IPS-18a (cell line): ENCODE measurements at regions not wholly inside any gene's neighbourhood (a gene's known extent, or its start where the extent isn't known, plus 50 kb on each side); places are given as distances from the start of the nearest gene placed in this dataset.

Experiments
- H3K27ac ChIP-seq: one replicate; pipeline ENCODE4 v1.5.1; 2013; ENCODE audit warnings: low read length
- H3K27me3 ChIP-seq: one replicate; pipeline ENCODE4 v1.6.1; 2013; ENCODE audit warnings: mild to moderate bottlenecking, low read length; ENCODE audit not compliant: control insufficient read depth, insufficient read depth
- H3K36me3 ChIP-seq: one replicate; pipeline ENCODE4 v1.6.1; 2013; ENCODE audit warnings: low read depth, low read length; ENCODE audit not compliant: control insufficient read depth
- H3K4me1 ChIP-seq: one replicate; pipeline ENCODE4 v1.6.1; 2013; ENCODE audit warnings: low read depth, low read length; ENCODE audit not compliant: control insufficient read depth
- H3K4me3 ChIP-seq: one replicate; pipeline ENCODE4 v1.5.1; 2013; ENCODE audit warnings: low read length
- H3K9ac ChIP-seq: one replicate; pipeline ENCODE4 v1.6.1; 2013; ENCODE audit warnings: mild to moderate bottlenecking, low read length, moderate library complexity
- H3K9me3 ChIP-seq: one replicate; pipeline ENCODE4 v1.6.1; 2013; ENCODE audit warnings: low read depth, low read length; ENCODE audit not compliant: control insufficient read depth

GRCh38 chr20:61170496-61171320 lies 81.4 kb upstream of the CDH4 start:
- Histone ChIP-seq H3K4me3 (no peak overlapping the region), H3K27me3 (peaks cover 7% of the 10 kb centered on the region), H3K9me3 (no peaks in the 10 kb centered on the region)

DNA sequence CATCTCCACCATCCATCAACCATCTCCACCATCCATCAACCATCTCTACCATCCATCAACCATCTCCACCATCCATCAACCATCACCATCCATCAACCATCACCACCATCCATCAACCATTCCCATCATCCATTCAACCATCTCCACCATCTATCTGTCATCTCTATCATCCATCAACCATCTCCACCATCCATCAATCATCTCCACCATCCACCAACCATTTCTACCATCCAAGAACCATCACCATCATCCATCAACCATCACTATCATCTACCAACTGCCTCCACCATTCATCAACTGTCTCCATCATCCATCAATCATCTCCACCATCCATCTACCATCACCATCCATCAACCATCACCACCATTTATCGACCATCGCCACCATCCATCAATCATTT lies 78.8 kb upstream of the CDH4 start:
- H3K9me3 ChIP-seq = no peaks in the 10 kb centered on the region
- no peak overlapping the region for H3K9ac ChIP-seq
- peaks cover 22% of the 10 kb centered on the region for H3K27me3 ChIP-seq
- H3K4me1 ChIP-seq = peaks cover 11% of the 10 kb centered on the region
- H3K4me3 ChIP-seq = no peak overlapping the region
- H3K27ac ChIP-seq = no peak overlapping the region
- H3K36me3 ChIP-seq = no peaks in the 10 kb centered on the region

More at GRCh38 chr20:61170496-61171320, 81.4 kb upstream of the CDH4 start:
- H3K36me3 ChIP-seq = no peaks in the 10 kb centered on the region
- no peak overlapping the region for H3K9ac ChIP-seq
- peaks cover 11% of the 10 kb centered on the region for H3K4me1 ChIP-seq
- no peak overlapping the region for H3K27ac ChIP-seq

GRCh38 chr20:61173961-61174725 lies 77.9 kb upstream of the CDH4 start:
- H3K4me1 ChIP-seq = peaks cover 11% of the 10 kb centered on the region
- no peaks in the 10 kb centered on the region for H3K9me3 ChIP-seq
- no peaks in the 10 kb centered on the region for H3K36me3 ChIP-seq
- H3K9ac ChIP-seq = no peak overlapping the region
- peaks cover 26% of the 10 kb centered on the region for H3K27me3 ChIP-seq
- no peak overlapping the region for H3K4me3 ChIP-seq
- H3K27ac ChIP-seq = no peak overlapping the region

DNA sequence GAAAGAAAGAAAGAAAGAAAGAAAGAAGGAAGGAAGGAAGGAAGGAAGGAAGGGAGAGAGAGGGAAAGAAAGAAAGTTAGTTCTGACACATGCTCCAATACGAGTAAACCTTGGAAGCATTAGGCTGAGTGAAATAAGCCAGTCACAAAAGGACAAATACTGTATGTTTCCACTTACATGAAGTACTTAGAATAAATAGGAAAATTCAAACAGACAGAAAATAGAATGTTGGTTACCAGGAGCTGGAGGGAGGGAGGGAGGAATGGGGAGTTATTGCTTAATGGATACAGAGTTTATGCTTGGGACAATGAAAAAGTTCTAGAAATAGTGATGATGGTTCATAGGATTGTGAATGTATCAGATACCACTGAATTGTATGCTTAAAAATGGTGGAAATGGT lies 75.2 kb upstream of the CDH4 start:
- no peak overlapping the region for H3K9ac ChIP-seq
- peaks cover 29% of the 10 kb centered on the region for H3K27me3 ChIP-seq
- H3K4me3 ChIP-seq = no peak overlapping the region
- no peaks in the 10 kb centered on the region for H3K36me3 ChIP-seq
- H3K9me3 ChIP-seq = no peaks in the 10 kb centered on the region
- no peaks in the 10 kb centered on the region for H3K4me1 ChIP-seq
- H3K27ac ChIP-seq = no peak overlapping the region

DNA sequence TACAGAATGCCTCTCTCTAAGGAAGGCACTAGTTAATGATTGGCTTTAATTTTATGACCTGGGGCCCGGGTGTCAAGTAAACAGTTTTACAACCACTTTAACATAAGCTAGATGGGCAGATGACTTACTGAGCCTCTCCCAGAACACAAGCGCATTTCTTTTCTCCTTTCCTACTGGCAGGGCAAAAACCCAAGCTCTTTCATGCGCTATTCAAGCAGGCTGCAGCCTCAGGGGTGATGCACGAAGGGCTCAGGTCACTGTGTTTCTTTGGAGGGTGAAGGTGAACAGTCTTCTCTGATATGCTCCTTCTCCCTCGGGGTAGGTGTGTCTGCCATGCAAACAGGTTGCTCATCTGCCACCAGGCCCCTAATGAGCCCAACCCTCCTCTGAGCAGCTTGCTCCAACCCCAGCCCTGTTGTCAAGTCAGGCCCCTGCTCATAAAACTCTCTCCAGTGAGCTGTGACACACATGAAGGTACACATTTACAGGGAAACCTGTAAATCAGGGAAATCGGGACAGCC lies 73.5 kb upstream of the CDH4 start:
- no peak overlapping the region for H3K27ac ChIP-seq
- H3K27me3 ChIP-seq = peaks cover 29% of the 10 kb centered on the region
- no peak overlapping the region for H3K4me3 ChIP-seq
- H3K4me1 ChIP-seq = no peaks in the 10 kb centered on the region
- H3K9me3 ChIP-seq = no peaks in the 10 kb centered on the region
- H3K36me3 ChIP-seq = no peaks in the 10 kb centered on the region
- no peak overlapping the region for H3K9ac ChIP-seq

DNA sequence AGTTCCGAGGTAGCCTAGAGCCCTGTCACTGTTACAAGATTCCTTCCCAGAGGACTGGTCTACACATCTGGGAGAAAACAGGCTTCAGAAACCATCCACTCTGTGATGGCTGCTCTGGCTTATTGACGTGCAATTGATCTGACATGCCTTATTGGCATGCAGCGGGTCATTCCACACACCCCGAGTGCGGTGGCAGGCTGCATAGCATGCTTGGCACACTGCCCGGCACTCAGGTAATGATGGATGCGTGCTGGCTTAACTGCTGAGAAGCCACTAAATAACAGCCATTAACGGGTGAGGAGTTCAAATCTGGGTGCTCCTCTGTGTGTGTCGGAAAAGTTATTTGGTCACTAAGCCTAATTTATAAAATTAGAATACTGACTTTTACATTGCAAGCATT lies 67.9 kb upstream of the CDH4 start:
- no peak overlapping the region for H3K4me3 ChIP-seq
- H3K27me3 ChIP-seq = peaks cover 21% of the 10 kb centered on the region
- no peaks in the 10 kb centered on the region for H3K4me1 ChIP-seq
- no peaks in the 10 kb centered on the region for H3K36me3 ChIP-seq
- no peak overlapping the region for H3K27ac ChIP-seq
- no peaks in the 10 kb centered on the region for H3K9me3 ChIP-seq
- no peak overlapping the region for H3K9ac ChIP-seq

GRCh38 chr20:61185181-61185580 lies 66.9 kb upstream of the CDH4 start:
- Histone ChIP-seq H3K27ac (no peak overlapping the region), H3K9ac (no peak overlapping the region), H3K36me3 (no peaks in the 10 kb centered on the region), H3K9me3 (no peaks in the 10 kb centered on the region), H3K27me3 (peaks cover 18% of the 10 kb centered on the region), H3K4me3 (no peak overlapping the region), H3K4me1 (no peaks in the 10 kb centered on the region)

DNA sequence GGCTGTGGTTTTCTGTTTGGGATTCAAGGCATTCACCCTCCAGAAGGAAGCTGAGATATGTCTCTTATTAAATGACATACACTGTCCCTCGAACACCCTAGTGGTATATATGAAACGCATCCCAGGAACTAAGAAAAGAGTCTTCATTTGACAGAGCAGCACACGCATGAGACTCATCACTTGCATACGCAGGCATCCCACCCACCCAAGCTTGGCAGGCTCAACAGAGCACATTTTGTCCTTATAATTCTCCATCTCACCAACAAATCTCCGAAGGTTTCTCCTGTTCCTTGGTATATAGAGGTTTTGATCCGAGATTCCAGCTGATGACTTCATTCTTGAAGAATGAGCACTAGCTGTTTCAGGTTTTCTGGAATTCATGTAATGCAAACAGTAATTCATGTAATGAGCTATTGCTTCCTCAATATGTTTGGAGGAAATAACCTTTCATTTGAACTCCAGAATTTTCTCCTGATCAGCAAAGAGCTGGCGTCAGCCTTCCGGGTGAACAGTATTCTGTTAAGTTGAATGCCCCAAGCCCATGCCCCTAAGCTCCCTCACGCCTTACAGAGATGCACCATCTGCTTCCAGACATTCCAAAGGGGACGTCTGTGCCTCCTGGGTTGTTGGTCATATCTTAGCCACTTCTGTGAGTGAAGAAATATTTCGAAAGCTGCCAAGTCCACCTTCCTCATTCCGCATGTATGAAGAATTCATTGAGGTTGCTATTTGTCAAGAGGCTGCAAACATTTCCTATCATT lies 66.0 kb upstream of the CDH4 start:
- no peak overlapping the region for H3K27ac ChIP-seq
- H3K4me3 ChIP-seq = no peak overlapping the region
- H3K4me1 ChIP-seq = peaks cover under 1% of the 10 kb centered on the region
- no peak overlapping the region for H3K9ac ChIP-seq
- no peaks in the 10 kb centered on the region for H3K9me3 ChIP-seq
- no peaks in the 10 kb centered on the region for H3K36me3 ChIP-seq
- H3K27me3 ChIP-seq = peaks cover 18% of the 10 kb centered on the region

GRCh38 chr20:61186771-61187472 lies 65.1 kb upstream of the CDH4 start:
- H3K9ac ChIP-seq = no peak overlapping the region
- H3K27me3 ChIP-seq = peaks cover 18% of the 10 kb centered on the region
- no peak overlapping the region for H3K27ac ChIP-seq
- no peaks in the 10 kb centered on the region for H3K36me3 ChIP-seq
- no peaks in the 10 kb centered on the region for H3K9me3 ChIP-seq
- H3K4me1 ChIP-seq = peaks cover 4% of the 10 kb centered on the region
- H3K4me3 ChIP-seq = no peak overlapping the region

DNA sequence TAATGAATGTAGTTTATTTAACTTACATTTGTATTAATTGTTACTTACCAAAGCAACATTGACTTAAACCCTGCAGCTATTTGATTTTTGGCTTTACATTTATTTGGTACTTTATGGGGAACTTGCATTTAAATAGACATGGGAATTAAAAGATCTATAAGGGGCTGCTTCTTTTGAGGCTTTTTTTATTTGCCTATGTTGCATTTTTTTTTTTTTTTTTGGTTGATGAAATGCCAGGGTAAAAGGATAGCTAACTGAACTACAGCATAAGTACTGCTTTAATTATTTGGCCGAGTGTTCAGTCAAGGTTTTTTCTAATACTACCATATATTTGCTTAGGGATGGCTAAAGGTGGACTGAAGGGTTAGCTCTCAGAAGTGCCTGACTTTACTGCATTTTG lies 62.5 kb upstream of the CDH4 start:
- Histone ChIP-seq H3K4me1 (peaks cover 10% of the 10 kb centered on the region), H3K9ac (no peak overlapping the region), H3K27me3 (peaks cover 18% of the 10 kb centered on the region), H3K4me3 (no peak overlapping the region), H3K9me3 (no peaks in the 10 kb centered on the region), H3K36me3 (no peaks in the 10 kb centered on the region), H3K27ac (no peak overlapping the region)

DNA sequence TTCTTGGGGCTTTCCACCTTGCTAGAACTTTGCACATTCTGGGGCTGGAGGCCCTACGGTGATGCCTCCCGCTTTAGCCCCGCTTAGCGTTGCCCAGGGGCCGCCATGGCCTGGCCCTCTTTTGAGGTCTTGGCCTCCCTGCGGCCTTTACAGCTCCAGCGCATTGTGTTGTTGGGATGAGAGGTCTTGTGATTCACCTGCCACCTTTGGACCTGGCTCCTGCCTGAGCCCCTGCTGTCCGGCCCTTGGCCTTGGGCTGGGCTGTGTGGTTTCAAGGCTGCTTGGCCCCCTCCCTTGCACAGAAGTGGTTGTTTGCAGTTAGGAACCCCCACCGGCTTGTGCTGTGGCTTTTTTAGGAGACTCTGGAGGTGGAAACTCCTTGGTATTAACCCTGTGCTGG lies 61.0 kb upstream of the CDH4 start:
- Histone ChIP-seq H3K4me3 (no peak overlapping the region), H3K27me3 (peaks cover 21% of the 10 kb centered on the region), H3K9ac (no peak overlapping the region), H3K36me3 (no peaks in the 10 kb centered on the region), H3K9me3 (no peaks in the 10 kb centered on the region), H3K4me1 (peaks cover 10% of the 10 kb centered on the region), H3K27ac (no peak overlapping the region)
